Fibroblast of upper back skin (primary cell): ENCODE measurements at regions not wholly inside any gene's neighbourhood (a gene's known extent, or its start where the extent isn't known, plus 50 kb on each side); places are given as distances from the start of the nearest gene placed in this dataset.

Source experiments
- DNase-seq: peaks from one replicate; pipeline ENCODE4 v3.0.0-alpha.2; 2013

DNA sequence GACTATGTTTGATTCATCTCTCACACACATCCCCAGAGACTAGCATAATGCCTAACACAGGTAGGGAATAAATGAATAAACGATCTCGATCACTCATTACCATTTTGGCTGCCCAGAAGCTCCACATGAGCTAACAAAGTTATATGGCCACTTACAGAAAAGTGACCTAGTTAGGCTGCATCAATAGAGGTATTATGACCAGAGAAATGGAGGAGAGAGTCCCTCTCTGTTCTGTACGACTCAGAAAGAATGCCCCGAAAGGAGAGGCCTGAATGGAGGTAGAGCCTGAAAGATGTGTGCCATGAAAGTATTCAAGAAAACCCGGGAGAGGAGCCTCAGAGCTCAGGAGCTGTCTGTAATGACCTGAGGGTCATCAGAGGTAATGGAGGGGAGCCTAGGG, 208.2 kb upstream of the GRIK3 start:
- no peak for DNase-seq

DNA sequence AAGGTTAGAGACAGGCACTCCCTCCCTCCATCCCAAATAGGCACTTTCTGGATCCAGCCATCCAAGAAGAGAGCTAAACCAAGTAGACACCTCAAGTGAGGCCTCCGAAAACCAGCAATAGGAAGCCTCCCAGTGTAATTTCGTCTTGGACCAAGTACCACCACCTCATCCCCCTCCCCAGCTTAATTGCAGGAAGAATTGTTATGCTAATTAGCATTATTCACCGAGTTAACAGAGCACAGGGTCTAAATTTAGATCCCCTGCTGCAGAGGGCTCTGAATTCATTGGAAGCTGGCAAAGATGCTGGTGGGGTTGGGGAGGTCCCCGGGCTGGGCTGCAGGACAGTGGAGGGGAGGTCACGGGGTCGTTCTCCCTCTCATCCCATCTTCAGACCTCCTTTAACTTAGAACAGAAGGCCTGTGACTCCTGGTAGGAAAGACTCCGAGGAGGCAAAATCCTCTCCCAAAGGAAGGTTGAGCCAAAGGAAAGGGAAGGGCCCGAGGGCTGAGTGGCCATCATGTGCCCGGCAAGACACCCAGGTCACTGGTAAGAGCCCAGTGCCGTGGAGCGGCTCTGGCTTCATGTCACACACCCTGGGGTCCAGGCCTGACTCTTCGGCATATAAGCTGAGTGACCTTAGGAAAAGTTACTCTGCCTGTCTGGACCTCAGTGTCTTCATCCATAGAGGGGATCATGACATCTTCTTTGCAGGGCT, 209.2 kb upstream of the GRIK3 start:
- DNase-seq = no peak

DNA sequence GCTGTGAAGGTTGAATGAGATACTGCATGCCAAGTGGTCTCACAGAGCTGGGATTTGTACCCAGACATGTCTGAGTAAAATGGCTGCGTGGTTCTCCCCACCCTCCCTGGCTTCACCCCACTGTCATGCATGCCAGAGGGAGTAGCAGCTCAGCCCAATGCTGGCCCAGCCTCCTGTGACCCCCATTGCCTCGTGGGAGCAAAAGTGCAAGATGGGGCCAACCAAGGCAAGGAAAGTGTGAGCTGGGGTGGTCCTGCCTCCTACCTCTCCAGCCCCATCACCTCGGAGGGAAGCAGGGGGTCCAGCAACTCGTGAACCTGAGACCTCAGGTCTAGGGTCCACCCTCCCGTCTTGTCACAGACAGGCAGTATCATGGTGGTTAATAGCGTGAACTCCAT, 209.8 kb upstream of the GRIK3 start:
- no peak for DNase-seq

DNA sequence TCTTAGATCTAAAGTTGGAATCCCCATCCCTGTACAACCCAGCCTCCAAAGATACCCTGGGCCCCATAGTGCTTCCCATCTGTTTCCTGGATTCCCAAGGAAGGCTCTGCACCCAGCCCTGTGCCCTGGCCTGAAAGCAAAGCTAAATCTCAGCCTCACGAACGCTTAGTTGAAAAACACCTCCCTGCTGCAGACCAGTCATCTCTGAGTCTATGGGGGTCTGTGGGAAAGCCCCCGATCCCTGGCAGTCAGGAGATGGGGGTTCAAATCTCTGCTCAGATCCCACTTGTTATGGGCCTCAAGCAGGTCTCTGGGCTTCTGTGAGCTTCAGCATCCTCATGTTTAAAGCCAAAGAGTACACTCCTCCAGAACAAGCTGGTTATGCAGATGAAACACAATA, 210.5 kb upstream of the GRIK3 start:
- DNase-seq = no peak

DNA sequence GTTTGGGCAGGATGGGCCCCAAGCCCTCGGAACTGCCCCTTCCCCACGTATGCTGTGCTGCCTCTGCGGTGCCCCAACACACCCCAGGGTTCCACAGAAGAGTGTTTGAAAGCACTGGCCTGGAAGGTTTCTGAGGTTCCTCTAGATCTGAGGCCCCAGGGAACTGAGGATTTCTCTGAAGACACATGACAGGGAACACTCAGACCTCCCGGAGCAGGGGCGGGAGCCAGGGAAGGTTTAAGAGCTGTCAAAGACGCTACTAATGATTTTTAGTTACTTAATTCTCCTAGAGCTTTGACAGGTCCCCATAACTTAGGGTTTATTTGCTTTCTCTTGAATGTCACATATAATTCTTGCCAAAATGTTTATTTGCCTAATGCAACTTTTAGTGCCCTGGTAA, 212.3 kb upstream of the GRIK3 start:
- DNase-seq = no peak

DNA sequence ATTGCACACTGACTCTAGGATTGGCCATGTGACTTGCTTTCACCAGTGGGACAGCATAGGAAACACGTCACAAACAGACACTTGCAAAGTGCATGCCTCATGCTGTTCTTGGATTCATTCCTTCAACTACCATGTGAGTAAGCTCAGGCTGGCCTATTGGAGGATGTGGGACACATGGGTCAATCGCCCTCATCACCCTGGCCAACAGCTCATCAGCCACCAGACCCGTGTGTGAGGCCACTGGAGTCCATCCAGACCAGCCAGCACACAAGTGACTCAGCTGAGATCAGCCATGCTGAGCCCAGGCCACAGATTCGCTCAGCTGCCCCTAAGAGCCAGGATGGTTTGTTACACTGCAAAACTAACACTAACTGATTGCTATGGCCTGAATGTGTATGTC, 216.1 kb upstream of the GRIK3 start:
- DNase-seq = no peak

DNA sequence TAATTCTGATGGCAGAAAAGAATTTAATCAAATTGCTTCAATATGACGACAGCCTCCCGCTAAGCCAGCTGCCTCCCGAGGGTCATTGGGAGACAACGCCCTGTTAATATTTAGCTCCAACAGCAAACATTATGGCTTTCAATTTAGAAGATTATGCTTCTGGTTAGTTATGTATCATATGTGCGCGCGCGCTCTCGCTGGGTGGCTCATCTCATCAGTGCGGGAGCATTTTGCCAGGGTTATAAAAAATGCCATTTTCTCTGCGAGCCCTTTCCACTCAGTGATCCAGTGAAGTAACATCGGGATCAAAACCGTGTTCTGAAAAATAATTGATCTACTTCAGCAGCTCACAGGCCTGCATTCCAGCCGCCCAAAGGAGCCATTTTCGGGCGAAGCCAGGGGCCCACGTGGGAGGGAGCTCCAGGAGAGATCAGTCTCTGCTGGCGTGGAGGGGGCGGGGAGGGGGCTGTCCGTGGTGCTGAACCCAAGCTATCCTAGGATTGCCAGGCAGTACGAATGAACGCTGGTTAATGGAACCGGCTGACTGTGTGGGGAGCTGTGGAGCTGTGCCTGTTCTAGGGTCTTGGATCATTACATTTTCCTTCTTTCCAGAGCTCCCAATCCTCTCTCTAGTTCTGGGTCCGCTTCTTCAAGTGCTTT, 219.1 kb upstream of the ZC3H12A start:
- DNase-seq = no peak

DNA sequence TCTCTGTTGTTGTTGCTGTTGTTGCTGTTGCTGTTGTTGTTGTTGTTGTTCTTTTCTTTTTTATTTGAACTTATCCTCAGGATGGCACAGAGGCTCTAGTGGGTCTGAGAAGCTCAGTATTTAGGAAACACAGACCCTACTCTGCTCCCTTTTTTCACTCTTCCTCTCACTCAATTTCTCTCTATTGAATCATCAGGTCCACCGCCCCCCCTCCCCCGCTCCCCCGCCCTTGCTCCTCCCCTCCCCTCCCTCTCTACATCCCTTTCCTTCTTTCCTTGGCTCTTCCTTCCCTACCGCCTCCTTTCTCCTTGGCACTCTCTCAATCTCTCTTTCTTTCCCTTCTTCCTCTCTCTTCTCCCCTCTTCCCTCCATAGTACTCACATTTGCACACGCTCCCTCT, 218.5 kb upstream of the ZC3H12A start:
- DNase-seq = no peak

DNA sequence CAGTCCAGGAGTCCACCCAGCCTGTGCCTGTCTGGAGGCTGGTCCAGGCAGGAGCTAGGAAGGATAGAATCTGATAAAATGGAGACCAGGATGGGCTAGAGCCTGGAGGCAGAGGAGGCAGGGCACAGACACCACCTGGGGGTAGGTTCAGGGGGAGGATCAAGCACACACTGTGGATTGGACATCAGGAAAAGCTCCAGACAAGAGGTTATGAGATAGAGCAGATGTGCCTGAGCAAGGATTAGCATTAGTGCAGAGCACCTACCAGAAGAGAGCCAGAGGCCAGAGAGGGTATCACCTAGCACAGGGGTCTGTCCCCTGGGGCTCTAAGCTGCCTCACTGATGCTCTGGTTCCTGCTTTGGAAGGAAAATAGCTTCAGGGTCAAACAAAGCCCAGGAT, 216.7 kb upstream of the ZC3H12A start:
- no peak for DNase-seq

DNA sequence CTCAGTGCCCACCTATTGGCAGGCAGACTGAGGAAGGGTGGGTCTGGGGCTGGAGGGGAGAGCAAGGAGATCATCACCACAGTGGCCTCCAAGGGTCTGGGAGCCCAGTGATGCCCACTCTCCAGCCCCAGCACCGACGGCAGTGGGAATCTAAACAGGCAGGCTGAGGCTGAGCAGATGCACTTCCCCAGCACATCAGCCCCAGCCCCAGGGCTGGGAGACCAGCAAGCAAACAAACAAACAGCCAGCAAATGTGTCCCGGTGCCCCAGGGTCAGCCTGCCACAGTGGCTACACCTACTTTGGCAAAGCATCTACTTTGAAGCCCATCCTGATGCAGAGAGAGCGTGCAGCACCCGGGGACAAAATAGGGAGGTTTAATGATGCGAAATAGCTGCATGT, 216.3 kb upstream of the ZC3H12A start:
- DNase-seq = no peak

DNA sequence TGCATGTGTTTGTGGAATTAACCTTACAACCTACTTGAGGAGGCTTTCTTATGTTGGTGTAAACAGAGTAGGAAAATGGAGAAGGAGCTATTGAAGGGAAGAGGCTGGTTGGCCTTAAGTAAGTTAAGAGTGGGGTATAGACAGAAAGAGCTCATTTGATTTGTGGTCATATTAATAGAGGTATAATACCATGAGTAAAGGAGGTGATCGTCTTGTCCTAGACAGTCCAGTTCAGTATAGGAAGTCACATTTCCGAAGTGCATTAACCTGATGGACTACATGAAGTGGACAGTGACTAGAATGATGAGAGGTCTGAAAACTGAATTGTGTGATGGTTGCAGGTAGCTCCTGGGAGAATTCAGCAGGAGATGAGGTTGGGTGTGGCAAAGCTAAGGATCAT, 215.4 kb upstream of the ZC3H12A start:
- DNase-seq = no peak

DNA sequence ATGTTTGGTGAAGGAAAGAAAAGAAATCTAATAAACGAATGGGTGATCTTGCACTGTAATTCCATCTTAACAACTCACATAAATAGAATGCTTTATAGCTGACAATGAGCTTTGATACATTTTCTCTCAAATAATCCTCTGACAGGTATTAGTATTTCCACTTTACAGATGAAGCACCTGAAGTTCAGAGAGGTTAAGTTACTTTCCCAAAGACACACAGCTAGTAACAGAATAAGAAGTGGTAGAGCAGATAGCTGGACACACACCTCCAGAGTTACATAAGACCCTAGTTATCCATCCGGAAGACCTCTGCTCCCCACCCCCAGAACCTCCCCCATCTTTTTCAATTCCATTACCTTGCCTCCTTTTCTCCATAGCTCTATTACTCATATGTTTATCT, 213.3 kb upstream of the ZC3H12A start:
- no peak for DNase-seq

DNA sequence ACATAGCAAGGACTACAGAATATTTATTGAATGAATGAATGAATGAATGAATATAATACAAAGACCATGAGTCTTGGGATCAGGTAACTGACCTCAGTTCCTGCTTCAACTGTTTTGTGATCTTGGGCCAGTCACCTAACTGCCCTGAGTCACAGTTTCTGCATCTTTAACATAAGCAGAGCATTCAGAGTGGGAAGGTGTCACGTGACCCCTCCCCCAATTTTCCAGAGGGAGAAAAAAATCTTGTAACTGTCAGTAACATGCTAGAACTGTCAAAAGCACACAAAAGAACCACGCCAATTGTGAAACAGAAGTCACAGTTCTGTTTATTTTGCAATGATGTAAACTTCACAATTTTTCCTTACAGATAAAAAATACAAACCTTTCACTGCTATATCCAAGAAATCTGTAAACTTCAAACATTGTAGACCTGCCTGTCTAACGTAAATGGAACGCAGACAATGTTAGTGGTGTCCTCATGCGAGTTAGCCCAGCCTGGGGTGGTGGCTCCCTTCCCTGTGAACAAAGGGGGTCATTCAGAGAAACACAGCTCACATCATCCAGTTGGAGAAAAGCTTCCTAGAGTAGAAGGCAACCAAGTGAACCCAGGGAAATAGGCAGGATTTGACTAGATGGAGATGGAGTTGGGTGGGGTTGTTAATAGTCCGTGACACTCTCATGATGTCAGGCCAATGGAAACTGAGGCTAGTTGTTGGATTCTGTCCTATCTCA, 211.8 kb upstream of the ZC3H12A start:
- DNase-seq = no peak

DNA sequence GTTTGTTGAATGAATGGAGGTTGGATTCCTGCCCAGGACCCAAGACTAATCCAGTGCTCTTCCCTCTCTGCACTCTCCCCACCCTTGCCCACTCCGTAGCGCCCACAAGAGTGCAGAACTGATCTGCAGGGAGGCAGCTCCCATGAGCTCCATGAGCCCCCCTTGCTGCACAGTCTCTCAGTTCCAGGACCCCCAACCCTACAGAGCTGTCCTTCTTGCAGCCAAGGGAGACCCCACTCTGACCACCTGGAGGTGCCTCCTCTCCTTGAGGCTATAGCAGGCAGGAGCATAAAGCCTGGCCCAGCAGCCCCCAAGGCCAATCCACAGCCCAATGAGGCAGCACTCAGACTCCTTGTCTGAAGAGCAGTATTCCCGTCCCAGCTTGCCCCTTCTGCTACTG, 209.2 kb upstream of the ZC3H12A start:
- no peak for DNase-seq

DNA sequence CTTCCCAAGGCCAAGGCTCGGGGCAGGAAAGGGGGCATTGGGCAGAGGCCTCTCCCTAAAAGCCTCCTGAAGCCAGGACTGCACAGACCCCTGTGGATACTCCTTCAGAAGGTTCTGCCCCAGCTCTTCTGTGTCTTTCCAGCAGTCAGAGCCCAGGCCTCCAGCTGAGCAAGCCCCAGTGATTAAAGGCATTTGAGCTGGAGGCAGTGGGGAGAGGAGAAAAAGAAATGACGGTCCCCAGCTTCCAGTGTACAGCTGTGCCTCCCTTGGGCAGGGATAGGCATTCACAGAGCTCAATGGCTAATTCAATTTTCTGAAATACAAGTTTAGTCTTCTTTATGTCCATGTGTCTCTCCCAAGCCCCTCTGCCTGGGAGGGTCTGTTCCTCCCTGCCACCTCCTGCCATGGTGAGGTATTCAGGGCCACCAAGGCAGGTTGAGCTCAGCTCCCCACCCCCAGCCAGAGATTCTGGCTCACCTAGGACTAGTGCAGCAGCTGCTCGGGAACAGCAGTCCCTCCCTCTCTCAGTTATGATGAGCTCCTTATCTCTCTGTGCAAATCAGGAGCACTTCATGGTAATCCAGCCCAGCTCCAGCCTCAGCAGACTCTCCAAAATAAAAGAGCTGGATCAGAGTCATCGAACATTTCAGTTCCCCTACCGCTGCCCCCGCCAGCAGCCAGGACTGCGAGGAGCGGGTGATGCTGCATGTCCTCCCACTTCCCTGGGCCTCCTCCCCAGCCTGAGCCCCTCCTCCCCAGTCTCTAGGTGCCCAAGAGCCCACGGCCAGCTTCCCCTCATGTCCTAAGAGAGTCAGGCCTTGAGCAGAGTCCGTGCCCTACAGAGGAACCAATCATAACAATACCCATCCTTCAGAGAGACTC, 208.4 kb upstream of the ZC3H12A start:
- no peak for DNase-seq

DNA sequence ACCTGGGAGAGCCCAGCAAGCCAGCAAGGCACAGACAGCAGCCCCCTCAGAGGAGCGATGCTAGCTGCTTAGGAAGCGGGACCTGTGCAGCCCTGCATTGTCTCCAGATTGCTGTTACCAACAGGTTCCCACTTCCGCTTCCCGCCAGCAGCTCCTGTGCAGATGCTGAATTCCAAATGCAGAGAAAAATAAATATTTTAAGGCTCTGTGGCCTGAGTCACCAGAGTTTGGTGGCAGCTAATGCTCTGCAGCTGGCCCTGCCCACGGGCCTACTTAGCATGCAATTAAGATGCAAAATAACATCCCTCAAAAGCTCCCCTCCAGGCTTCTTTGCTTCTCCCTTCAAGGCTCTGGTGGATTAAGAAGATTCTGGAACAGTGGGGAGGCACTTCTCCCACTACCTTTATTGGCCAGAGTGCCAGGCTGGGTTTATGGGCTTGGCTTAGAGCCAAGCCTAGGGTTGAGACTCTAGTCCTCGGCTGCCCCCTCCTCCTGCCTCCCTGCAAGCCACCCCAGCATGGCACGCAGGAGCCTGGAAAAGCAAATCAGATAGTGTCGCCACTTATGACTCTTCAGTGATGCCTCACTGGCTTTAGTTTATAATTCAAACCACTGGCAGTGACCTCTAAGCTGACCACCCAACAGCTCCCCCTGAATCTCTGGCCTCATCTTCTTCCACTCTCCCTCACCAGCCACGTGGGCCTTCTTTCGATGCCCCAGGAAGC, 207.1 kb upstream of the ZC3H12A start:
- no peak for DNase-seq

DNA sequence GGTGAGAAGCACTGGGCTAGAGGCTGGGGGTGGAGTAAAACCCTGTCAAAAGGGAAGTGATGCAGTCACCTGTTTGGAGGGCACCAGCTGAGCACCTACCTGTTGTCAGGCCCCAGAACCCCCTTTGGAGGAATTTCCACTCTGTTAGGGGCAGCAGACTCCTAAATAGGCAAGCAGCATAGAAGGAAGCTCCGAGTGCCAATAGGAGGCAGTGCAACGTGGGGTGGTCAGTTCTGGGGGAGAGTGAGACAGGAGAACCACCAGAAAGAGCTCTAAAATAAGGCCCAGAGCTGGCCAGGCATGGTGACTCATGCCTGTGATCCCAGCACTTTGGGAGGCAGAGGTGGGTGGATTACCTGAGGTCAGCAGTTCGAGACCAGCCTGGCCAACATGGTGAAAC, 203.7 kb upstream of the ZC3H12A start:
- DNase-seq = no peak

DNA sequence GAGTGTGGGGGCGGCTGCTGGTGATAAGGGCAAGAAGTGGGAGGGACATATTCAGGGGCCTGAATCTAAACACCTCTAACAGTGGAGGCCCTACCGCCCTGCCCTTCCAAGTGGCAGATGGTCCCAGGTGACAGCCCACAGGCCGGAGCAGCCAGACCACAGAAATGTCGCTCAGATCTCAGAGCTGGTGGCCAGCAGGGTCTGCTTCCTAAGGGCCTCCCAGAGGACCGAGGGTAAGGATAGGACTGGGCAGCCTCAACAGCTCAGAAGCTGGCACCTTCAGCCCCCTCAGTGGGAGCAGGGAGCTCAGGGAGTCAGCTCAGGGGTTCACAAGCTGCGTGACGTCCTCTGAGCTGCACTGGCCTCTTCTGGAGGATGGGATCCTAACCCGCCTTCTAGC, 201.8 kb upstream of the ZC3H12A start:
- DNase-seq = no peak

DNA sequence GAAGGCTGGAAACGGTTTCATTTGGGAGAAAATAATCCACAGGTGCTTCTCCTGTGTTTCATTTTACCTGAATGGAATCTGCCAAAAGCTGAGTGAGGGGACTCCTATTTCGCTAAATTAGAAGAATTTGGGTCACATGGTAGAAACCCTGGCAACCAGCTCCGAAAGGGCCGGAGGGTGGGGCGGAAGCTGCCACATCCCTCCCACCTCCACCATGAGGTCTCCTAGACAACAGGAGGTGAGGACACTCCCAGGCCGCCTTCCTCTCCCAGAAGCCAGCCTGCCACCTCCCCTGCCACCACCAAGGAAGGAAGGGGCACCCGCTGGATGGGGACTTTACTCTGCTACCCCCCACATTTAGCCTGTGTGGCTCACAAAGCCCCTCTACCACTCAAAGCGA, 199.9 kb upstream of the ZC3H12A start:
- DNase-seq = no peak

DNA sequence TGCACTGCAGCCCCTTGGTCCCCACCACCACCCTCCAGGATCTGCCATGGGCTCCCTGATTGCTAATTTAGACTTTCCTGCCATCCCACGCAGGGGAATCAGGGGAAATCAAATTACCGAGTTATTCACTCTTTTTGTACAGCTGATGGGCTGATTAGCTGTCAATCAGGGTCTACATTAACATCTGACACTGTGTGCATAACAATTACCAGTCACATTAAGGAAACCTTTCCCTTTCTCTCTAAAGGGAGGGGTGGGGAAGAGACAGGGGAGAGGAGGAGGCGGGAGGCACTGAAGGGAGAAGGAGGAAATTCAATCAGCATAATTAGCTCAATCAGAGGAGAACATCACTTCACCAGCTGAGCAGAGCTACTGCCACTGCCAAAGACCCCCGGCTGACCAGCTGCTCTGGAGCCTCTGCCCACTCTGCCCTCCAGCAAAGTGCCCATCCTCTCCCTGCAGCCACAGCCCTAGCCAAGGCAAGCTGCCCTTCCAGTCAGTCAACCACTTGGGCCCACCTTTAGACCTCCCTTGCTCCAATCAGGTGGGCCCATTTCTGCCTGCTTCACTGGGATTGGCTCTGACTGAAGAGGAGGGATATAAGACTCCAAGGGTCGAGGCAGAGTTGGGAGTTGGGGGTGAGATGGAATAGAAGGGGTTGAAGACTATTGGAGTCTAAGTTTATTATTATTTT, 199.3 kb upstream of the ZC3H12A start:
- no peak for DNase-seq

DNA sequence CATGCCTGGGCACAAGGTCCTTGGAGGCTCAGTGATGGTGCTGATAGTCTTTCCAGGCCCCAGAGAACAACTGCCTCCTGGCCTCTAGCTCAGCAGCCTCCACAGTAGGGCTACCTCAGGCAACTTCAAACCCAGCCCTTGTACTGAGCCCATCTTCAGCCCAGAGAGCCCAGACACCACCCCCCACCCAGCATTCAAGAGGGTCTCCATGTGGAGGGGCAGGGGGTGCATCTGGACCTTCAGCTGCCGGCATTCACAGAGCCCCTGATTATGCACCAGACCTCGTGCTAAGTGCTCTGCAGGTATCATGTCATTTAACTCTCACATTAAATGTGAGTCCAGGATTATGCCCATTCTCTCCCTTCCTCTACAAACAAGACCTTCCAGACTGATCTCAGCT, 197.0 kb upstream of the ZC3H12A start:
- DNase-seq = no peak

DNA sequence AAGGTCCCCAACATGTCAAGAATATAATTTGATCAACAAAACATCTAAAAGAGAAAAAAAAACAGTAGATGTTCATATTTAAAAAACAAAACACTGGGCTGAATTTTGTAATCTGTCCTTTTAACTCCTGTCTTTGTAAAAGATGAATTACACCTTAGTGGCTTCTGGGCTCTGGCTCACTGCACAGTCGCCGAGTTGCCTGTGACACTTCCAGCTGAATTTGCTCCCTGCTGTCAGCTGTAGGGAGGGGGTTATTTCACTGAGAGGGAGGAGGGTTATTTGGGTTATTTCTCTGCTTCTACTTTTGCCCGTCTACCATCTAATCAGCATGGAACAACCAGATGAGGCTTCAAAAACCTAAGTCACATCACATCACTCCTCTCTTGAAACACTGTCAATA, 193.0 kb upstream of the ZC3H12A start:
- DNase-seq = no peak
